ENCODE measurements at regions not wholly inside any gene's neighbourhood (a gene's known extent, or its start where the extent isn't known, plus 50 kb on each side); places are given as distances from the start of the nearest gene placed in this dataset.

GRCh38 chr1:191977874-191978506 lies 180.3 kb upstream of the RGS18 start:
- TF ChIP-seq CTCF (IDR thresholded peaks at IDR 0.05) (no peak), POLR2A (IDR thresholded peaks at IDR 0.05; ENCODE audit: low read depth) (no peak), EP300 (IDR thresholded peaks at IDR 0.05) (no peak)
